HCT116 (cell line): ENCODE measurements at regions not wholly inside any gene's neighbourhood (a gene's known extent, or its start where the extent isn't known, plus 50 kb on each side); places are given as distances from the start of the nearest gene placed in this dataset.

Experiments
- ATAC-seq: fragments of 200-7000 bp; cut with Tn5 transposase; 2 replicates; pipeline ENCODE4 v1.9.1; 2020; ENCODE audit warnings: mild to moderate bottlenecking, moderate library complexity
- BruUV-seq: library from RNA; stranded (reverse); fragments of 400-500 nt; replicated peaks from 2 replicates; lab custom pipeline; 2021; lab: Mats Ljungman, UMichigan
- CTCF ChIA-PET: fragments of 300-600 bp; sonication (Branson Sonifier 250); formaldehyde crosslinking; loops from one replicate; lab custom pipeline; 2021; ENCODE audit warnings: antibody characterized with exemption; lab: Charles Lee
- POLR2A ChIA-PET: fragments of 300-600, 350-600 bp; sonication (Branson Sonifier 250); formaldehyde crosslinking; loops from one replicate; lab custom pipeline; 2021; ENCODE audit warnings: antibody characterized with exemption; lab: Charles Lee
- RAD21 ChIA-PET, 2 experiments: fragments of 300-600 bp; sonication (Branson Sonifier 250); formaldehyde crosslinking; loops; one replicate each; lab custom pipeline; 2023; ENCODE audit warnings: low total read pairs in 2 of 2; ENCODE audit not compliant: uncharacterized antibody in 2 of 2, unreplicated experiment in 2 of 2, low non-redundant PET in 1 of 2; lab: Charles Lee
- DNase-seq: peaks from one replicate; pipeline ENCODE4 v3.0.0-alpha.2; 2010; ENCODE audit warnings: low read depth, low spot score
- H2AFZ ChIP-seq: fragments of 200-600 bp; shearing (Covaris generic), sonication (generic); 2 replicates; pipeline ENCODE4 v1.6.1; 2017; ENCODE audit warnings: low read depth, mixed run types, mixed read lengths, antibody characterized with exemption, low read length; ENCODE audit not compliant: poor library complexity, severe bottlenecking
- H3K27ac ChIP-seq: 2 replicates; pipeline ENCODE4 v1.5.1; 2012; ENCODE audit warnings: low read depth, low read length
- H3K27me3 ChIP-seq: fragments of 200-600 bp; sonication (generic); 2 replicates; pipeline ENCODE4 v1.6.1; 2016; ENCODE audit warnings: mixed run types, low read length, mixed read lengths; ENCODE audit not compliant: insufficient read depth
- H3K36me3 ChIP-seq, 2 experiments: fragments of 200-500 bp in 1 of 2; fragments of 200-600 bp in 1 of 2; sonication (Bioruptor generic) in 1 of 2; sonication (generic) in 1 of 2; 2 replicates each; pipeline versions ENCODE4 v1.5.1 to v1.6.1; 2014 to 2016; ENCODE audit warnings: low read length in 2 of 2, inconsistent platforms in 1 of 2, mixed read lengths in 1 of 2, mixed run types in 1 of 2; ENCODE audit not compliant: insufficient read depth in 2 of 2, control insufficient read depth in 1 of 2
- H3K4me1 ChIP-seq, 2 experiments: fragments of 200-600 bp in 1 of 2; sonication (generic) in 1 of 2; 2 replicates each; pipeline versions ENCODE4 v1.5.1 to v1.6.1; 2012 to 2017; ENCODE audit warnings: low read length in 2 of 2, inconsistent platforms in 1 of 2, mild to moderate bottlenecking in 1 of 2, mixed read lengths in 1 of 2, mixed run types in 1 of 2, moderate library complexity in 1 of 2; ENCODE audit not compliant: insufficient read depth in 2 of 2, control insufficient read depth in 1 of 2
- H3K4me2 ChIP-seq: fragments of 200-600 bp; sonication (generic); 2 replicates; pipeline ENCODE4 v1.6.1; 2017; ENCODE audit warnings: mixed run types, low read length, mixed read lengths
- H3K4me3 ChIP-seq, 2 experiments: fragments of 200-600 bp in 1 of 2; sonication (generic) in 1 of 2; replicated peaks in 1 of 2; 2 replicates each; pipeline ENCODE4 v1.5.1; 2011 to 2016; ENCODE audit warnings: low read length in 2 of 2, control low read depth in 1 of 2, low read depth in 1 of 2, mild to moderate bottlenecking in 1 of 2, mixed read lengths in 1 of 2, mixed run types in 1 of 2
- H3K79me2 ChIP-seq: fragments of 200-600 bp; sonication (generic); 2 replicates; pipeline ENCODE4 v1.6.1; 2017; ENCODE audit warnings: mild to moderate bottlenecking, mixed run types, low read length, moderate library complexity, mixed read lengths; ENCODE audit not compliant: insufficient read depth
- H3K9ac ChIP-seq: fragments of 200-600 bp; sonication (generic); 2 replicates; pipeline ENCODE4 v1.6.1; 2016; ENCODE audit warnings: low read length, mixed read lengths
- H3K9me2 ChIP-seq: fragments of 200-600 bp; sonication (generic), shearing (Covaris generic); 2 replicates; pipeline ENCODE4 v1.6.1; 2017; ENCODE audit warnings: mixed run types, mild to moderate bottlenecking, moderate library complexity; ENCODE audit not compliant: insufficient read depth
- H3K9me3 ChIP-seq, 2 experiments: fragments of 200-500 bp in 1 of 2; fragments of 200-600 bp in 1 of 2; sonication (Bioruptor generic) in 1 of 2; sonication (generic) in 1 of 2; 2 replicates each; pipeline ENCODE4 v1.6.1; 2014 to 2017; ENCODE audit warnings: low read length in 2 of 2, mixed read lengths in 2 of 2, inconsistent platforms in 1 of 2, low read depth in 1 of 2, mild to moderate bottlenecking in 1 of 2, mixed run types in 1 of 2, moderate library complexity in 1 of 2; ENCODE audit not compliant: control insufficient read depth in 1 of 2, insufficient read depth in 1 of 2
- H4K20me1 ChIP-seq: fragments of 200-600 bp; sonication (generic), shearing (Covaris generic); 2 replicates; pipeline ENCODE4 v1.6.1; 2017; ENCODE audit warnings: mixed run types, mild to moderate bottlenecking, moderate library complexity; ENCODE audit not compliant: insufficient read depth
- CEBPB ChIP-seq: IDR thresholded peaks from 2 replicates; pipeline ENCODE4 v1.6.1; 2012; ENCODE audit warnings: low read depth
- EGR1 ChIP-seq: IDR thresholded peaks from 2 replicates; pipeline ENCODE4 v1.6.1; 2012; ENCODE audit warnings: low read depth
- FOSL1 ChIP-seq: IDR thresholded peaks from 2 replicates; pipeline ENCODE4 v1.6.1; 2012; ENCODE audit warnings: low read depth
- JUND ChIP-seq: IDR thresholded peaks from 2 replicates; pipeline ENCODE4 v1.6.1; 2012
- MAX ChIP-seq: IDR thresholded peaks from 2 replicates; pipeline ENCODE4 v1.6.1; 2012
- POLR2A ChIP-seq: IDR thresholded peaks from 2 replicates; pipeline ENCODE4 v1.7.0; 2011; ENCODE audit warnings: borderline replicate concordance; ENCODE audit not compliant: insufficient read depth, insufficient read length; ENCODE audit errors: extremely low read depth
- POLR2AphosphoS5 ChIP-seq: IDR thresholded peaks from 2 replicates; pipeline ENCODE4 v1.6.1; 2011; ENCODE audit warnings: mild to moderate bottlenecking, low read depth, low read length, moderate library complexity
- RAD21 ChIP-seq: IDR thresholded peaks from 2 replicates; pipeline ENCODE4 v1.6.1; 2012; ENCODE audit warnings: low read depth, mild to moderate bottlenecking
- REST ChIP-seq: IDR thresholded peaks from 2 replicates; pipeline ENCODE4 v1.6.1; 2012; ENCODE audit warnings: low read depth
- SIN3A ChIP-seq: IDR thresholded peaks from 2 replicates; pipeline ENCODE4 v1.6.1; 2012; ENCODE audit warnings: low read depth
- SP1 ChIP-seq: IDR thresholded peaks from 2 replicates; pipeline ENCODE4 v1.6.1; 2012; ENCODE audit warnings: low read depth
- SRF ChIP-seq: IDR thresholded peaks from 2 replicates; pipeline ENCODE4 v1.6.1; 2012; ENCODE audit warnings: low read depth
- TCF7L2 ChIP-seq: IDR thresholded peaks from 2 replicates; pipeline ENCODE4 v1.7.0; 2011; ENCODE audit warnings: borderline replicate concordance, inconsistent platforms; ENCODE audit not compliant: insufficient read depth, insufficient read length; ENCODE audit errors: extremely low read depth
- YY1 ChIP-seq: IDR thresholded peaks from 2 replicates; pipeline ENCODE4 v1.6.1; 2011; ENCODE audit warnings: low read length, low read depth, moderate library complexity, mild to moderate bottlenecking; ENCODE audit not compliant: insufficient replicate concordance; ENCODE audit errors: extremely low read depth
- ZBTB33 ChIP-seq: IDR thresholded peaks from 2 replicates; pipeline ENCODE4 v1.6.1; 2011; ENCODE audit warnings: mild to moderate bottlenecking, low read length, moderate library complexity; ENCODE audit not compliant: insufficient replicate concordance; ENCODE audit errors: extremely low read depth
- ZFX ChIP-seq: fragments of 450-650 bp; IDR thresholded peaks from 2 replicates; pipeline ENCODE4 v1.6.1; 2017
- intact Hi-C: fragments of 100-400 bp; cut with micrococcal nuclease; formaldehyde crosslinking; loops from 2 replicates; pipeline ENCODE4 v1.10.0; 2022
- TF ChIP-seq, protein P1 (sequence below), 3 experiments: fragments of 200-600 bp in 1 of 3; sonication (generic) in 1 of 3; IDR thresholded peaks in 2 of 3; conservative IDR thresholded peaks in 1 of 3; 2 replicates each; pipeline ENCODE4 v1.5.1; 2012 to 2017; ENCODE audit warnings: low read depth in 2 of 3, low read length in 2 of 3, antibody characterized with exemption in 1 of 3, borderline replicate concordance in 1 of 3, control low read depth in 1 of 3, mild to moderate bottlenecking in 1 of 3, mixed read lengths in 1 of 3, mixed run types in 1 of 3, moderate library complexity in 1 of 3; ENCODE audit not compliant: insufficient read depth in 1 of 3
- TF ChIP-seq, protein P2 (sequence below): IDR thresholded peaks from 2 replicates; pipeline ENCODE4 v1.6.1; 2012

- Histone ChIP-seq H3K4me1 (no peaks in the 10 kb centered on the region), H2AFZ (no peak overlapping the region), H3K27me3 (no peaks in the 10 kb centered on the region), H3K4me3 (no peak overlapping the region), H3K79me2 (no peaks in the 10 kb centered on the region), H4K20me1 (no peaks in the 10 kb centered on the region), H3K27ac (no peak overlapping the region), H3K36me3 (no peaks in the 10 kb centered on the region), H3K9ac (no peak overlapping the region), H3K9me2 (no peaks in the 10 kb centered on the region), H3K9me3 (peaks cover 13 to 22% of the 10 kb centered on the region in 2 experiments; a peak in 3 of 4 replicates), H3K4me2 (no peak overlapping the region)
- POLR2A ChIA-PET = no interaction called here
- CTCF ChIA-PET = no interaction called here
- DNase-seq (no peak), ATAC-seq (no peak)
- RAD21 ChIA-PET = no interaction called here
- BruUV-seq = no TSS peak
- TF ChIP-seq POLR2A = no peak
- no peak for TF ChIP-seq CEBPB
- TF ChIP-seq MAX = no peak
- no peak for TF ChIP-seq JUND
- TF ChIP-seq ZFX = no peak
- no peak for TF ChIP-seq ZBTB33
- TF ChIP-seq RAD21 = no peak
- no peak for TF ChIP-seq SIN3A
- no peak for TF ChIP-seq SP1
- TF ChIP-seq TCF7L2 = no peak
- no peak for TF ChIP-seq SRF
- TF ChIP-seq EGR1 = no peak
- no peak for TF ChIP-seq POLR2AphosphoS5
- no peak for TF ChIP-seq REST
- TF ChIP-seq FOSL1 = no peak
- no peak for TF ChIP-seq YY1
- TF ChIP-seq, protein P1, sequence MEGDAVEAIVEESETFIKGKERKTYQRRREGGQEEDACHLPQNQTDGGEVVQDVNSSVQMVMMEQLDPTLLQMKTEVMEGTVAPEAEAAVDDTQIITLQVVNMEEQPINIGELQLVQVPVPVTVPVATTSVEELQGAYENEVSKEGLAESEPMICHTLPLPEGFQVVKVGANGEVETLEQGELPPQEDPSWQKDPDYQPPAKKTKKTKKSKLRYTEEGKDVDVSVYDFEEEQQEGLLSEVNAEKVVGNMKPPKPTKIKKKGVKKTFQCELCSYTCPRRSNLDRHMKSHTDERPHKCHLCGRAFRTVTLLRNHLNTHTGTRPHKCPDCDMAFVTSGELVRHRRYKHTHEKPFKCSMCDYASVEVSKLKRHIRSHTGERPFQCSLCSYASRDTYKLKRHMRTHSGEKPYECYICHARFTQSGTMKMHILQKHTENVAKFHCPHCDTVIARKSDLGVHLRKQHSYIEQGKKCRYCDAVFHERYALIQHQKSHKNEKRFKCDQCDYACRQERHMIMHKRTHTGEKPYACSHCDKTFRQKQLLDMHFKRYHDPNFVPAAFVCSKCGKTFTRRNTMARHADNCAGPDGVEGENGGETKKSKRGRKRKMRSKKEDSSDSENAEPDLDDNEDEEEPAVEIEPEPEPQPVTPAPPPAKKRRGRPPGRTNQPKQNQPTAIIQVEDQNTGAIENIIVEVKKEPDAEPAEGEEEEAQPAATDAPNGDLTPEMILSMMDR (IDR thresholded peaks at IDR 0.05 in 2 of 3, conservative IDR thresholded peaks at IDR 0.05 in 1 of 3; ENCODE audit: borderline replicate concordance in 1 of 3, insufficient read depth in 1 of 3, low read depth in 2 of 3, low read length in 2 of 3) = no peak
- TF ChIP-seq, protein P2, sequence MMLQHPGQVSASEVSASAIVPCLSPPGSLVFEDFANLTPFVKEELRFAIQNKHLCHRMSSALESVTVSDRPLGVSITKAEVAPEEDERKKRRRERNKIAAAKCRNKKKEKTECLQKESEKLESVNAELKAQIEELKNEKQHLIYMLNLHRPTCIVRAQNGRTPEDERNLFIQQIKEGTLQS = no peak
- intact Hi-C loops = no loop called here
Measured at GRCh38 chr5:18975624-18976023, 1012.4 kb downstream of the CDH18 start.
